ENCODE measurements at regions not wholly inside any gene's neighbourhood (a gene's known extent, or its start where the extent isn't known, plus 50 kb on each side); places are given as distances from the start of the nearest gene placed in this dataset.

GRCh38 chr15:95096651-95097050 is 865.3 kb downstream of the MCTP2 start:
- H3K27me3 ChIP-seq (ENCODE audit: control insufficient read depth in 1 of 2, insufficient read depth in 2 of 2, low read length in 2 of 2): no peaks in the 10 kb centered on the region
- in situ Hi-C loops (cut with HindIII; ENCODE audit: extremely low pct_ligation_motif_present, low pct_unique_long_range_greater_than_20kb) (no loop called here), intact Hi-C loops (cut with micrococcal nuclease; ENCODE audit: unreplicated experiment) (no loop called here)
- no peak overlapping the region for H3K9ac ChIP-seq (ENCODE audit: insufficient read depth, low read depth, low read length)
- no peak for ATAC-seq
- no peak overlapping the region for H3K4me2 ChIP-seq (ENCODE audit: low read depth, low read length)
- peaks cover 89% of the 10 kb centered on the region for H3K9me3 ChIP-seq (ENCODE audit: low read length)
- no peaks in the 10 kb centered on the region for H3K79me2 ChIP-seq (ENCODE audit: insufficient read depth, low read length)
- H2AFZ ChIP-seq (ENCODE audit: low read length): no peak overlapping the region
- BruUV-seq (replicated peaks): no TSS peak
- POLR2A ChIA-PET: no interaction called here
- no peak overlapping the region for H3K4me3 ChIP-seq (replicated peaks in 1 of 3; ENCODE audit: insufficient read depth in 1 of 3, low read depth in 2 of 3, low read length in 3 of 3)
- H3K27ac ChIP-seq (ENCODE audit: extremely low read length, insufficient read depth, low read length): no peak overlapping the region
- 68% methylated on average over 6 of the region's 6 CpGs for WGBS (ENCODE audit: low lambda C conversion rate)
- no peaks in the 10 kb centered on the region for H4K20me1 ChIP-seq (ENCODE audit: insufficient read depth, low read length)
- FAIRE-seq: no peak
- no peak for TF ChIP-seq ZNF451 (CRISPR knock-in tag; IDR thresholded peaks at IDR 0.05)
- no peak for TF ChIP-seq ZNF670 (CRISPR knock-in tag; IDR thresholded peaks at IDR 0.05; ENCODE audit: borderline replicate concordance)
- CTCF ChIA-PET (ENCODE audit: low intra/inter-chr PET ratio, low total read pairs): no interaction called here
- no peak for DNase-seq (ENCODE audit: low spot score)
- H3K4me1 ChIP-seq (ENCODE audit: insufficient read depth, low read length): no peaks in the 10 kb centered on the region
- no peaks in the 10 kb centered on the region for H3K36me3 ChIP-seq (replicated peaks in 1 of 2; ENCODE audit: control insufficient read depth in 1 of 2, insufficient read depth in 2 of 2, low read length in 2 of 2)

GRCh38 chr15:95097361-95097760 is 866.0 kb downstream of the MCTP2 start:
- 4% methylated on average over 2 of the region's 2 CpGs for WGBS (ENCODE audit: low lambda C conversion rate)

More at GRCh38 chr15:95097361-95097760, 866.0 kb downstream of the MCTP2 start:
- ChIA-PET POLR2A (no interaction called here), CTCF (ENCODE audit: low intra/inter-chr PET ratio, low total read pairs) (no interaction called here)
- no peak for ATAC-seq
- Histone ChIP-seq H3K4me2 (ENCODE audit: low read depth, low read length) (no peak overlapping the region), H3K9me3 (ENCODE audit: low read length) (peaks cover 85% of the 10 kb centered on the region), H3K79me2 (ENCODE audit: insufficient read depth, low read length) (no peaks in the 10 kb centered on the region), H3K27ac (ENCODE audit: extremely low read length, insufficient read depth, low read length) (no peak overlapping the region), H4K20me1 (ENCODE audit: insufficient read depth, low read length) (no peaks in the 10 kb centered on the region), H3K36me3 (replicated peaks in 1 of 2; ENCODE audit: control insufficient read depth in 1 of 2, insufficient read depth in 2 of 2, low read length in 2 of 2) (no peaks in the 10 kb centered on the region), H3K4me3 (replicated peaks in 1 of 3; ENCODE audit: insufficient read depth in 1 of 3, low read depth in 2 of 3, low read length in 3 of 3) (no peak overlapping the region), H3K27me3 (ENCODE audit: control insufficient read depth in 1 of 2, insufficient read depth in 2 of 2, low read length in 2 of 2) (no peaks in the 10 kb centered on the region), H3K9ac (ENCODE audit: insufficient read depth, low read depth, low read length) (no peak overlapping the region), H3K4me1 (ENCODE audit: insufficient read depth, low read length) (no peaks in the 10 kb centered on the region), H2AFZ (ENCODE audit: low read length) (no peak overlapping the region)
- no peak for DNase-seq (ENCODE audit: low spot score)
- in situ Hi-C loops (cut with HindIII; ENCODE audit: extremely low pct_ligation_motif_present, low pct_unique_long_range_greater_than_20kb): no loop called here
- TF ChIP-seq MTA3 (CRISPR knock-in tag; IDR thresholded peaks at IDR 0.05): no peak
- TF ChIP-seq FOXP1 (IDR thresholded peaks at IDR 0.05): no peak
- no peak for TF ChIP-seq FOXP1 (CRISPR knock-in tag; IDR thresholded peaks at IDR 0.05)
- no peak for TF ChIP-seq ZNF749 (CRISPR knock-in tag; IDR thresholded peaks at IDR 0.05; ENCODE audit: borderline replicate concordance)
- no peak for TF ChIP-seq ZNF816 (CRISPR knock-in tag; IDR thresholded peaks at IDR 0.05; ENCODE audit: borderline replicate concordance)
- no peak for TF ChIP-seq ZNF597 (CRISPR knock-in tag; IDR thresholded peaks at IDR 0.05)
- no peak for TF ChIP-seq ONECUT2 (CRISPR knock-in tag; IDR thresholded peaks at IDR 0.05)
- TF ChIP-seq ZNF451 (CRISPR knock-in tag; IDR thresholded peaks at IDR 0.05): no peak
- no peak for TF ChIP-seq ZNF670 (CRISPR knock-in tag; IDR thresholded peaks at IDR 0.05; ENCODE audit: borderline replicate concordance)
- TF ChIP-seq E2F5 (CRISPR knock-in tag; conservative IDR thresholded peaks at IDR 0.05): no peak
- TF ChIP-seq FOXA1 (IDR thresholded peaks at IDR 0.05): no peak
- TF ChIP-seq FOXA1 (CRISPR knock-in tag; IDR thresholded peaks at IDR 0.05): no peak
- TF ChIP-seq CBX1 (IDR thresholded peaks at IDR 0.05; ENCODE audit: low read depth): no peak
- TF ChIP-seq IKZF4 (CRISPR knock-in tag; IDR thresholded peaks at IDR 0.05; ENCODE audit: borderline replicate concordance, low read depth, not compliant biosample characterization): no peak
- TF ChIP-seq ZNF543 (CRISPR knock-in tag; IDR thresholded peaks at IDR 0.05): no peak
- no peak for TF ChIP-seq SNRNP70 (IDR thresholded peaks at IDR 0.05; ENCODE audit: low read depth, low read length)
- TF ChIP-seq MYNN (CRISPR knock-in tag; IDR thresholded peaks at IDR 0.05; ENCODE audit: low read depth): no peak
- no peak for TF ChIP-seq SRSF9 (IDR thresholded peaks at IDR 0.05; ENCODE audit: borderline replicate concordance, insufficient read depth, low read depth, low read length, poor library complexity, severe bottlenecking)
- TF ChIP-seq MIER3 (CRISPR knock-in tag; IDR thresholded peaks at IDR 0.05; ENCODE audit: borderline replicate concordance): no peak
- no peak for TF ChIP-seq ZNF354B (CRISPR knock-in tag; IDR thresholded peaks at IDR 0.05)
- no peak for TF ChIP-seq ZNF430 (CRISPR knock-in tag; IDR thresholded peaks at IDR 0.05)
- intact Hi-C loops (cut with micrococcal nuclease; ENCODE audit: unreplicated experiment): no loop called here
- no TSS peak for BruUV-seq (replicated peaks)
- no peak for FAIRE-seq
